GM13977 (cell line): ENCODE measurements at regions not wholly inside any gene's neighbourhood (a gene's known extent, or its start where the extent isn't known, plus 50 kb on each side); places are given as distances from the start of the nearest gene placed in this dataset.

Source experiments
- DNase-seq: peaks from one replicate; pipeline ENCODE4 v3.0.0; 2012; ENCODE audit warnings: low spot score
- CTCF ChIP-seq: IDR thresholded peaks from 2 replicates; pipeline ENCODE4 v1.5.1; 2012; ENCODE audit warnings: mild to moderate bottlenecking, control low read depth; ENCODE audit not compliant: insufficient read depth; ENCODE audit errors: extremely low read depth, missing control alignments
- in situ Hi-C: fragments of 300-500 bp; cut with MboI; formaldehyde crosslinking; loops from one replicate; pipeline ENCODE4 v1.12.0; 2022; ENCODE audit warnings: low sequenced_read_pairs, low pct_unique_long_range_greater_than_20kb, mixed read lengths, inconsistent platforms; ENCODE audit not compliant: unreplicated experiment

GRCh38 chr10:28838908-28839307 is 161.6 kb downstream of the BAMBI start:
- no peak for DNase-seq
- in situ Hi-C loops, result no loop called here
- TF ChIP-seq CTCF, result no peak

- no peak for DNase-seq
- in situ Hi-C loops, result no loop called here
- TF ChIP-seq CTCF, result no peak
These were observed 162.3 kb downstream of the BAMBI start for GRCh38 chr10:28839600-28840007.

- no peak for TF ChIP-seq CTCF
- no peak for DNase-seq
- in situ Hi-C loops, result no loop called here
These were observed 162.9 kb downstream of the BAMBI start for GRCh38 chr10:28840202-28840601.

GRCh38 chr10:28840971-28841370 is 163.7 kb downstream of the BAMBI start:
- TF ChIP-seq CTCF, result no peak
- no peak for DNase-seq
- in situ Hi-C loops, result no loop called here

GRCh38 chr10:28841625-28842024 is 164.3 kb downstream of the BAMBI start:
- in situ Hi-C loops, result no loop called here
- DNase-seq, result no peak
- no peak for TF ChIP-seq CTCF

GRCh38 chr10:28842321-28842720 is 165.0 kb downstream of the BAMBI start:
- no peak for DNase-seq
- in situ Hi-C loops, result no loop called here

More at GRCh38 chr10:28842321-28842720, 165.0 kb downstream of the BAMBI start:
- TF ChIP-seq CTCF, result no peak
